ENCODE measurements at regions not wholly inside any gene's neighbourhood (a gene's known extent, or its start where the extent isn't known, plus 50 kb on each side); places are given as distances from the start of the nearest gene placed in this dataset.

DNA sequence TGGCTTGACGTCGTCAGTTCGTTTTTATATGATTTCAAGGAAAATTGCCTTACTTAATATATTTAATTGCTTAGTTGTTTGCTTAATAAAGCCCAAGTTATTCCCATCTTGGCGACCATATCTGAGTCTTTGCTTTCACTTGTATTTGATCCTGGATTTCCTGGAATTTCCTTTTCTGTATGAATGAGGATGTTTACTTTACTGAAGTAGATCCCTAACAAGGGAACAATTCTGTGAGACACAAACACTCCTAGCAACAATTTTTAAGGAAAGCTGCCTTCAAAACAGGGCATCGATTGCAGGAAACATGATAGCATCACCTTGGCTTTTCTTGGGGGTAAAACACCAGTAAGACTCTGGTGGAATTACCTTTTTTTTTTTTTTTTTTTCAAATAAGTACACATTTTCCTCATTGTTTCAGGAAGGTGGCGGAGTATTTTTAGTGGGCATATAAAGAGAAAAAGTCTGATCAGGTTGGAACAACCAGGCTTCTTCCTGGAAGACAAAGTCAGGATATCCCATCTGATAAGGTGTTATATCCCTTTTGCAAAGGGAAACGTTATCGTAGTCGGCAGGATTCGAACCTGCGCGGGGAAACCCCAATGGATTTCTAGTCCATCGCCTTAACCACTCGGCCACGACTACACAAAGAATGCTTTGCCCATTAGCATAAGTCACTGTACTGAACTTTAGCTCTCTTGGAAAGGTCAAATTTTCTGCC is 68.5 kb upstream of the ZNF184 start:
- Mint-ChIP-seq H3K4me3 (peak overlapping the region; percentile 58), H3K36me3 (ENCODE audit: low read depth) (no peaks in the 10 kb centered on the region; the same call in 2 of the 3 replicates), H3K27me3 (ENCODE audit: insufficient read depth, low read depth, poor library complexity) (peaks cover 24% of the 10 kb centered on the region), H3K9me3 (peaks cover 3% of the 10 kb centered on the region; the same call in 2 of the 3 replicates), H3K27ac (no peak overlapping the region), H3K4me1 (peaks cover 13% of the 10 kb centered on the region; the same call in 2 of the 3 replicates)
- TF ChIP-seq, protein P1, sequence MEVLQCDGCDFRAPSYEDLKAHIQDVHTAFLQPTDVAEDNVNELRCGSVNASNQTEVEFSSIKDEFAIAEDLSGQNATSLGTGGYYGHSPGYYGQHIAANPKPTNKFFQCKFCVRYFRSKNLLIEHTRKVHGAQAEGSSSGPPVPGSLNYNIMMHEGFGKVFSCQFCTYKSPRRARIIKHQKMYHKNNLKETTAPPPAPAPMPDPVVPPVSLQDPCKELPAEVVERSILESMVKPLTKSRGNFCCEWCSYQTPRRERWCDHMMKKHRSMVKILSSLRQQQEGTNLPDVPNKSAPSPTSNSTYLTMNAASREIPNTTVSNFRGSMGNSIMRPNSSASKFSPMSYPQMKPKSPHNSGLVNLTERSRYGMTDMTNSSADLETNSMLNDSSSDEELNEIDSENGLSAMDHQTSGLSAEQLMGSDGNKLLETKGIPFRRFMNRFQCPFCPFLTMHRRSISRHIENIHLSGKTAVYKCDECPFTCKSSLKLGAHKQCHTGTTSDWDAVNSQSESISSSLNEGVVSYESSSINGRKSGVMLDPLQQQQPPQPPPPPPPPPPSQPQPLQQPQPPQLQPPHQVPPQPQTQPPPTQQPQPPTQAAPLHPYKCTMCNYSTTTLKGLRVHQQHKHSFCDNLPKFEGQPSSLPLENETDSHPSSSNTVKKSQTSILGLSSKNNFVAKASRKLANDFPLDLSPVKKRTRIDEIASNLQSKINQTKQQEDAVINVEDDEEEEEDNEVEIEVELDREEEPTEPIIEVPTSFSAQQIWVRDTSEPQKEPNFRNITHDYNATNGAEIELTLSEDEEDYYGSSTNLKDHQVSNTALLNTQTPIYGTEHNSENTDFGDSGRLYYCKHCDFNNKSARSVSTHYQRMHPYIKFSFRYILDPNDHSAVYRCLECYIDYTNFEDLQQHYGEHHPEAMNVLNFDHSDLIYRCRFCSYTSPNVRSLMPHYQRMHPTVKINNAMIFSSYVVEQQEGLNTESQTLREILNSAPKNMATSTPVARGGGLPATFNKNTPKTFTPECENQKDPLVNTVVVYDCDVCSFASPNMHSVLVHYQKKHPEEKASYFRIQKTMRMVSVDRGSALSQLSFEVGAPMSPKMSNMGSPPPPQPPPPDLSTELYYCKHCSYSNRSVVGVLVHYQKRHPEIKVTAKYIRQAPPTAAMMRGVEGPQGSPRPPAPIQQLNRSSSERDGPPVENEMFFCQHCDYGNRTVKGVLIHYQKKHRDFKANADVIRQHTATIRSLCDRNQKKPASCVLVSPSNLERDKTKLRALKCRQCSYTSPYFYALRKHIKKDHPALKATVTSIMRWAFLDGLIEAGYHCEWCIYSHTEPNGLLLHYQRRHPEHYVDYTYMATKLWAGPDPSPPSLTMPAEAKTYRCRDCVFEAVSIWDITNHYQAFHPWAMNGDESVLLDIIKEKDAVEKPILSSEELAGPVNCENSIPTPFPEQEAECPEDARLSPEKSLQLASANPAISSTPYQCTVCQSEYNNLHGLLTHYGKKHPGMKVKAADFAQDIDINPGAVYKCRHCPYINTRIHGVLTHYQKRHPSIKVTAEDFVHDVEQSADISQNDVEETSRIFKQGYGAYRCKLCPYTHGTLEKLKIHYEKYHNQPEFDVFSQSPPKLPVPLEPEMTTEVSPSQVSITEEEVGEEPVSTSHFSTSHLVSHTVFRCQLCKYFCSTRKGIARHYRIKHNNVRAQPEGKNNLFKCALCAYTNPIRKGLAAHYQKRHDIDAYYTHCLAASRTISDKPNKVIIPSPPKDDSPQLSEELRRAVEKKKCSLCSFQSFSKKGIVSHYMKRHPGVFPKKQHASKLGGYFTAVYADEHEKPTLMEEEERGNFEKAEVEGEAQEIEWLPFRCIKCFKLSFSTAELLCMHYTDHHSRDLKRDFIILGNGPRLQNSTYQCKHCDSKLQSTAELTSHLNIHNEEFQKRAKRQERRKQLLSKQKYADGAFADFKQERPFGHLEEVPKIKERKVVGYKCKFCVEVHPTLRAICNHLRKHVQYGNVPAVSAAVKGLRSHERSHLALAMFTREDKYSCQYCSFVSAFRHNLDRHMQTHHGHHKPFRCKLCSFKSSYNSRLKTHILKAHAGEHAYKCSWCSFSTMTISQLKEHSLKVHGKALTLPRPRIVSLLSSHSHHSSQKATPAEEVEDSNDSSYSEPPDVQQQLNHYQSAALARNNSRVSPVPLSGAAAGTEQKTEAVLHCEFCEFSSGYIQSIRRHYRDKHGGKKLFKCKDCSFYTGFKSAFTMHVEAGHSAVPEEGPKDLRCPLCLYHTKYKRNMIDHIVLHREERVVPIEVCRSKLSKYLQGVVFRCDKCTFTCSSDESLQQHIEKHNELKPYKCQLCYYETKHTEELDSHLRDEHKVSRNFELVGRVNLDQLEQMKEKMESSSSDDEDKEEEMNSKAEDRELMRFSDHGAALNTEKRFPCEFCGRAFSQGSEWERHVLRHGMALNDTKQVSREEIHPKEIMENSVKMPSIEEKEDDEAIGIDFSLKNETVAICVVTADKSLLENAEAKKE (CRISPR knock-in tag; IDR thresholded peaks at IDR 0.05), result no peak
- no peak for TF ChIP-seq CREB1 (CRISPR knock-in tag; IDR thresholded peaks at IDR 0.05; ENCODE audit: low read depth)
- no peak for TF ChIP-seq JUNB (IDR thresholded peaks at IDR 0.05; ENCODE audit: unreplicated experiment)
- TF ChIP-seq, protein P2, sequence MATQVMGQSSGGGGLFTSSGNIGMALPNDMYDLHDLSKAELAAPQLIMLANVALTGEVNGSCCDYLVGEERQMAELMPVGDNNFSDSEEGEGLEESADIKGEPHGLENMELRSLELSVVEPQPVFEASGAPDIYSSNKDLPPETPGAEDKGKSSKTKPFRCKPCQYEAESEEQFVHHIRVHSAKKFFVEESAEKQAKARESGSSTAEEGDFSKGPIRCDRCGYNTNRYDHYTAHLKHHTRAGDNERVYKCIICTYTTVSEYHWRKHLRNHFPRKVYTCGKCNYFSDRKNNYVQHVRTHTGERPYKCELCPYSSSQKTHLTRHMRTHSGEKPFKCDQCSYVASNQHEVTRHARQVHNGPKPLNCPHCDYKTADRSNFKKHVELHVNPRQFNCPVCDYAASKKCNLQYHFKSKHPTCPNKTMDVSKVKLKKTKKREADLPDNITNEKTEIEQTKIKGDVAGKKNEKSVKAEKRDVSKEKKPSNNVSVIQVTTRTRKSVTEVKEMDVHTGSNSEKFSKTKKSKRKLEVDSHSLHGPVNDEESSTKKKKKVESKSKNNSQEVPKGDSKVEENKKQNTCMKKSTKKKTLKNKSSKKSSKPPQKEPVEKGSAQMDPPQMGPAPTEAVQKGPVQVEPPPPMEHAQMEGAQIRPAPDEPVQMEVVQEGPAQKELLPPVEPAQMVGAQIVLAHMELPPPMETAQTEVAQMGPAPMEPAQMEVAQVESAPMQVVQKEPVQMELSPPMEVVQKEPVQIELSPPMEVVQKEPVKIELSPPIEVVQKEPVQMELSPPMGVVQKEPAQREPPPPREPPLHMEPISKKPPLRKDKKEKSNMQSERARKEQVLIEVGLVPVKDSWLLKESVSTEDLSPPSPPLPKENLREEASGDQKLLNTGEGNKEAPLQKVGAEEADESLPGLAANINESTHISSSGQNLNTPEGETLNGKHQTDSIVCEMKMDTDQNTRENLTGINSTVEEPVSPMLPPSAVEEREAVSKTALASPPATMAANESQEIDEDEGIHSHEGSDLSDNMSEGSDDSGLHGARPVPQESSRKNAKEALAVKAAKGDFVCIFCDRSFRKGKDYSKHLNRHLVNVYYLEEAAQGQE (IDR thresholded peaks at IDR 0.05; ENCODE audit: unreplicated experiment), result no peak
- TF ChIP-seq, protein P3, sequence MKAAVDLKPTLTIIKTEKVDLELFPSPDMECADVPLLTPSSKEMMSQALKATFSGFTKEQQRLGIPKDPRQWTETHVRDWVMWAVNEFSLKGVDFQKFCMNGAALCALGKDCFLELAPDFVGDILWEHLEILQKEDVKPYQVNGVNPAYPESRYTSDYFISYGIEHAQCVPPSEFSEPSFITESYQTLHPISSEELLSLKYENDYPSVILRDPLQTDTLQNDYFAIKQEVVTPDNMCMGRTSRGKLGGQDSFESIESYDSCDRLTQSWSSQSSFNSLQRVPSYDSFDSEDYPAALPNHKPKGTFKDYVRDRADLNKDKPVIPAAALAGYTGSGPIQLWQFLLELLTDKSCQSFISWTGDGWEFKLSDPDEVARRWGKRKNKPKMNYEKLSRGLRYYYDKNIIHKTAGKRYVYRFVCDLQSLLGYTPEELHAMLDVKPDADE (IDR thresholded peaks at IDR 0.05), result no peak
- TF ChIP-seq EZH2phosphoT487 (IDR thresholded peaks at IDR 0.05; ENCODE audit: unreplicated experiment), result no peak
- TF ChIP-seq EZH2 (IDR thresholded peaks at IDR 0.05; ENCODE audit: low read depth, unreplicated experiment), result no peak
- TF ChIP-seq POLR2AphosphoS5 (IDR thresholded peaks at IDR 0.05; ENCODE audit: low read depth), result no peak
- TF ChIP-seq STAT1 (IDR thresholded peaks at IDR 0.05; ENCODE audit: unreplicated experiment), result no peak
- Histone ChIP-seq H3K9me2 (ENCODE audit: insufficient read depth) (no peaks in the 10 kb centered on the region), H3K4me1 (ENCODE audit: insufficient read depth) (no peaks in the 10 kb centered on the region), H3K36me3 (ENCODE audit: insufficient read depth) (no peaks in the 10 kb centered on the region), H3F3A (replicated peaks; ENCODE audit: low read depth) (no peaks in the 10 kb centered on the region), H3K79me2 (replicated peaks; ENCODE audit: insufficient read depth) (no peaks in the 10 kb centered on the region), H3K27me3 (ENCODE audit: insufficient read depth) (peaks cover 11% of the 10 kb centered on the region; the same call in 1 of the 2 replicates), H3K4me2 (peak overlapping the region; percentile 29), H3K4me3 (peak overlapping the region; percentile 21), H4K20me1 (replicated peaks; ENCODE audit: insufficient read depth) (no peaks in the 10 kb centered on the region), H3K27ac (ENCODE audit: low read depth) (no peak overlapping the region), H2AFZ (no peak overlapping the region)
- ATAC-seq (peak; percentile 18), DNase-seq (ENCODE audit: low spot score) (peak; percentile 71)
